ENCODE measurements at regions not wholly inside any gene's neighbourhood (a gene's known extent, or its start where the extent isn't known, plus 50 kb on each side); places are given as distances from the start of the nearest gene placed in this dataset.

DNA sequence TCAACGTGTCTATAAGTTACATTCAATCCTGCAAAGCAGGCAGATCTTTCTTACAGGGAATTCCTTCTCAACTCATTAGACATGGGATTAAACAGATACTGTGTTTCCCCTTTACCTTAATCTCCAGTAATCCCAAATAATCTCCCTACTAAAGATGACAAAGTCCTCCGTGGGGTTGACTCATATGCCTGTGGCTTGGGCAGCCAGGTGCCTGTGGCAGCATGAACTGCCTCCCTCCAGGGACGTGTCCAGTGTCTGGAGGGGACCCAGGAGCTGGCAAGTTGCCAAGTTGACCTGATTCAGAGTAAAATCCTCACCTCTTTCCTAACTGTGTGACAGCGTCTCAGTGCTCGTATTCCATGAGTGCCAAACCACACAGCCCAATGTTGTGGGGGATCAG is 94.6 kb upstream of the PTCH1 start:
- no peak for DNase-seq

DNA sequence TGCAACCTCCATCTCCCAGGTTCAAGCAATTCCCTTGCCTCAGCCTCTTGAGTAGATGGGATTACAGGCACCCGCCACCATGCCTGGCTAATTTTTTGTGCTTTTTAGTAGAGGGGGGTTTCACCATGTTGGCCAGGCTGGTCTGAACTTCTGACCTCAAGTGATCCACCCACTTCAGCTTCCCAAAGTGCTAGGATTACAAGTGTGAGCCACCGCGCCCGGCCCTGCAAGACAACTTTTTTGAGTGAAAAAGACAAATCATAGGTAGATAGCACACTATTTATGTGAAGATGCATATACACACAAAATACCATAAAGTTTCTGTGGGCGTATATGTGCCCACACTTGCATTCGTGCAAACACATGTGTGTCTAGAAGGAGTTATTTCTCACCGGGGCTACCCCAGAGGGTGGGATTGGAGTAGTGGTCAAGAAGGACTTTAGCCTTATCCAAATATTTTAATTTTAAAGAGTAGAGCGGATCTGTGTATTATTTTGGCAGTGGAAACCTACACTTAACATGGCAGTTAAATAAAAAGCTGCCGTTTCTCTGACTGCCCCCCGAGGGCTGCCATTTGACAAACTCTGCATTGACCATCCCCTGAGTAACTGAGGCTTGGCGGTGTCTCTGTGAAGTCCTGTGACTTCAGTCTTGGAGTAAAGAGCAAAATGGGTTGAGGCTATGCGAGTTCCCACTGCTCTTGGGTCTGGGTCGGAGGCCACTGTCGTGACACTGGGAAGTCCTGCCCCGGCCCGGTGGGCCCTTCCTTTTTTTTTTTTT is 93.4 kb upstream of the PTCH1 start:
- peak; percentile 27 for DNase-seq

DNA sequence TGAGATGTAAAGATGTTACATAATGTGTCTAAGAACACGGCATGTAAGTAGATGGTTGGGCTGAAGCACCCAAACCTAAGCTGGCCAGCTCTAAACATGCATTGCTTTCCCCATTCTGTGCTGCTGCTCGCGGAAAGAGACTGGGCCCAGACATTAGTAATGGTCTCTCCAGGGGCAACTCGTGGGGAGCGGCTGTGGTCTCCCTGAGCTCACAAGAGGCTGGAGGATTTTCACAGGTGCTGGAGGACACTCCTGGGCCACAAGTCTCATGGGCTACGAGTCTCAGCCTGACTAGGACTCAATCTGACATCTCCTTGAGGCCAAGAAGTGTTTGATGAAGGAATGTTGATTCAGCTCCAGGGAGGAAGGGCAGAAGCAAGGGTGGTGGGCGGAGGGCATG is 92.7 kb upstream of the PTCH1 start:
- DNase-seq, result no peak

- DNase-seq, result no peak
These were observed 91.6 kb upstream of the PTCH1 start for GRCh38 chr9:95608341-95608740.

- DNase-seq, result no peak
These were observed 90.7 kb upstream of the PTCH1 start for GRCh38 chr9:95607507-95607906.

DNA sequence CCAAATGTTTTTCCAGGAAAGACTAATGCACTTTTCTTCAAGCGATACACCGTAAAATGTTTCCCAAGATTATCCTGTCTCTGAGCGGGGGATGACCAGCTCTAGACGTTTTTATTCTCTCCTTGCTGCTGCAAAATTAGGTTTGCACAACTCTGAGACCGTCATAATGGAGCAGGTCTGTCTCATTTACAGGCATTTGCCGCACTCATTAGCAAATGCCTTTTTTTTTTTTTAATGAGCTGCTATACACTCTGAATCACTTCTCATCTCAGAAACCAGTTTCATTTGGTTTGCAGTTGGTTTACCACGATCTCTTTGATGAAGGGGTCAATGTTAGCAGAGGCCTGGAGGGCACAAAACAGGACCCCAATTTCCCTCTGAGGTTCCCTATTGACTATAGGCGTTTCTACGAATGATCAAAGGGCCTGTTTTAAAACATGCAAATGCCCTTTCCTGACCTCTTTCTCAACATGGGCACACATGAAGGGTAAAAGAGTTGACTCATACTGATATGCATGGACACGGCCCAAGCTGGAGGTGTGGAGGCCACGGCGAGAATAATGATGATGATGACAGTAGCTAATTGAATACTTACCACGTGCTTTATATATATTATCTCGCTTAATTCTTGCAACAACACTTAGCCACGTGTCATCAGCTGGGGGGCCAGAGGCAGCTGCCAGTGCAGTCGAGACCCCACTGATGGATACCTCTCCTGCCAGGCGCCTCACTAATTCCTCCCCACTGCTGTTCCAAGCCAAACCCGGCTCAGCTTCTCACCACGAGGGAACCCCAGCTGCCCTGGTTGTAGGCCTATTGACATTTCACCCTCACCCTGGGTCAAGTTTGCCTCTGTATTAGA is 89.9 kb upstream of the PTCH1 start:
- DNase-seq, result no peak

DNA sequence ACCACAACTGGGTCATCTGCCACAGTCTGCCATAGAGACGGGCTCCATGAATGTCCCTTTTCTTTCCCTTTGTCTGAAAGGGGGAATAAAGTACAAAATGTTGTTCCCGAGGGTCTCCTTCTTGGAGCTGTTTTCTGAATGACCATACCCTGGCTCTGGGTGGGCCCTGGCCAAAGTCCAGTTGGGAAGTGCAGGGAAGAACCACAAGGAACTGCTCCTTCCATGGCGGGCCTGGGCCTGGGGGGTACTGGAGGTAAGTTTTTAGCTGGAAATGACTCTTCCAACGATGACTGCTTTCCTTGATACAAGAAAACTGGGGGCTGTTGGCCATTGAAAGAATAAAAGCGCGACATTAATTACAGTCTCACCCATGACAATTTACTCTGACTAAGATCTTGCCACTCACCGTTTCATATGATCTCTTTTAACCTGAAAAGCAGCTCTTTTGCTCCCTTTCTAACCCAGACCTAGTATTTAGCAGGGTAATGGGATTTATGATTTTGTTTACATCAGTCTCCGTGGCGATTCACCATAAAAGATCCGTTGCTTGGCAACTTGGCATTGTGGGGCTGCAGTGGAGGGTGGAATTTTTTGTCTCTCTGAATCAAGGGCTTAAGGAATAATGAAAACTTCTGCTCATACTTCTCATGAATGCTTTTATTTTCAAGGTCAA is 89.2 kb upstream of the PTCH1 start:
- DNase-seq, result no peak

DNA sequence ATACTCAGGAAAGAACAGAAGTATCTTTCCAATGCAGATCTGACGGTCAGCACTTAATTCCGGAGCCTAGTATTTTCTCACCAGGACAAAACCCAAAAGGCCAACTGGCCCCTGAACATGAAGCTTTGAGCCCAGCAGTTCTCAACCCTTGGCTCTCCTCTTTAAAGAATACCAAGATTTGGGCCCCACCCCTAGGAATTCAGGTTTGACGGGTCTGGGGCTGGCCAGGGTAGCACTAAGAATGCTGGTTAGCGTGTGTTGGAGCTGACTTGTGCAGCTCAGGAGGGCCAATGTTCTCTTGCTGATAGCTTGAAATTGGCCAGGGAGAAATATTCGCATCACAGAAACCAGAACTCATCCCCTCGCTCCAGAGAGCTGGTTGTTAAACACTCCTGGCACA is 88.3 kb upstream of the PTCH1 start:
- no peak for DNase-seq

DNA sequence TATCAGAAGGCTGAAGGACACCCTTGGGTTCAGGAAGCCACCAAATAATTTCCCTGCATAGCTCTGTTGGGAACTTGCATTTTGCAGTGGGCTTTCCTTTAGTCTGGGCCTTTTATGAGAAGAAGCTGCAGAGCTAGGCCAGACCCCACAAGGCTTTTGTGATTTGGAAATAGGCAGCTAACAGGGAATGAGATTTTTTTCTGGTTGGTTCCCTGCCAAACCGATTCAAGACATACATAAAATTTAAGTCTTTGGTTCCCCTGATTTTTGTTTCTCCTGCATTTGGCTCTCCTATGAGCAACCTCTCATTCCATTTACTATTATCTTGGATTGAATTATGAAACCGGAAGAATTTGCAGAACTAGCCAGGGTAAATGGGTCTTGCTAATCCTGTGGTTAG is 81.5 kb upstream of the PTCH1 start:
- DNase-seq, result no peak

DNA sequence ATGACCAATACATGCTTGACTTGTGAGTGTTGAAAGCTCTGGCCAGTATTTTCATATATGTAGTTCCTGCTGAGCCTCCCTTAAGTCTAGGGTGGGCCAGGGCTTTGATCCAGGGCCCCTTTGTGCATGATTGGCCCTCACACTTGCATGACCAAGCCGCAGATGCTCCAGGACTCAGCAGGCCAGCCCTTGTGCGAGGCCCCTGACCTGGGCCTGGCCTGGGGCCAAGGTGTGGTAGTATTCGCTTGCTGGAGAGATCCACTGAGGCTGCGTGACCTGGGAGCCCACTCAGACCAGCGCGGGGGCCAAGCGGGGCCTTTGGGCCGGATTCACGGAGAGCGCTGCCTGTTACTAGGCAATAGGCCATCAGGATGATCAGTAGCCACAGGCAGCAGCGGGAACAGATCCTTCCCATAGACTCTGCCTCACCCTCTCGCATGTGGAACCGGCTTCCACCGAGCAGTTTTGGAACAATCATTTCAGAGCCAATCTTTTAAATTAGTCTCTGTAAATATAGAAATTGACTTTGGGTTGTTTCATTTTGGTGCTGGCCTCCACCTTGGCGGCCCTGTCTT is 79.0 kb upstream of the PTCH1 start:
- no peak for DNase-seq

GRCh38 chr9:95592931-95593330 is 76.2 kb upstream of the PTCH1 start:
- DNase-seq, result no peak

GRCh38 chr9:95588724-95589588 is 72.2 kb upstream of the PTCH1 start:
- DNase-seq, result no peak

- DNase-seq, result no peak
These were observed 70.5 kb upstream of the PTCH1 start for GRCh38 chr9:95587021-95587964.

- DNase-seq, result no peak
These were observed 69.6 kb upstream of the PTCH1 start for GRCh38 chr9:95586326-95586725.

DNA sequence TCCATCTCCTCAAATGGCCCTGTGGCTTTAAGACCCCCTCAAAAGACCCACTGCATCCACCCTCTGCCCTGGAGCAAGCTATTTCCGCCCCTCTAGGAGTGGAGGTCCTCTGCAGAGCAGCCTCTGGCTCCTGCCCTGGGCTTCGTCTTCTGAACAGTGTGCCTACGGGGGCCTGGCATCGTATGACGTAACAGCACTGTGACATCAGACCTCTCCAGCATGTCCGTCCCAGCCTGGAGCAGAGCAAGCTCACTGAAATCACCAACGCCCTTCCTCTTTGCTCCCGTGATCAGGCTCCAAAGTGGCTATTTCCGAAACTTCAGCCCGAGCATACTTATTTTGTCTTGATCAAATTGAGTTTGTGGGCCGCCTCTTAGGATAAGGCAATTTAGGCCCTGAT is 69.1 kb upstream of the PTCH1 start:
- DNase-seq, result no peak

DNA sequence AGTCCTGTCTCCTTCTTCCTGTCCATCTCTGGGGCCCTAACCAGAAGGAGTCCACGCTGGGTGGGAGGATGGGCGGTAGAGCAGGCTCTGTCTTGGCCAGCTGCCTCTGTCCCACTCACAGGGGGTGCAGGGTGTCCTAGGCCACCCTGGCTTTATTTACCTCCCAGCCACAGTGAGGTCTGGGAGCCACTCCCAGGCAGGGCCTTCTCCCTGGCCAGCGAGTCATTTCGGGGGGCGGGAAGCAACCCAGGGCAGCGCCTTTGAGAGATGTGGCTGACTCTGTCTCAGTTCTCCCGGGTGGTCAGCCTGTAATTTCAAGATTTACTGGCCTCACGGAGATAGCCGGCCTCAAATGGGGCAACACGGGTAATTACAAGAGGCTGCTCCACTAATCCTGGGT is 67.4 kb upstream of the PTCH1 start:
- no peak for DNase-seq

DNA sequence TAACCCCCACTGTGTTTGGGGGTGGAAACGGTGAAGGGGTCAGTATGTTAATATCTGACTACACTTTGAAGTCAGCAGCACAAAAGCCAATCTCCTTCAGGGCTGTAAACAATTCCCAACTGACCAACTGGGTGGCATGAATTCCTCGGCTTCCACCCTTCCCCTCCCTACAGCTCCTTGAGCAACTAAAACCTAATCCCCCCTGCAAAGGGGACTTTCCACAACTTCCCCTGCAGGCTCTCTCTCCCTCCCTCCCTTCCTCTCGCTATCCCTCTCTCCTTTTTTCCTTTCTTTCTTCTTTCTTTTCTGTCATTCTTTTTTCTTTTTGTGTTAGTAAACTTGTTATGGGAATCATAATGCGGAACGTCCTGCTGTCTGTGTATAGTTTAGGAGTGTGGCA is 65.1 kb upstream of the PTCH1 start:
- no peak for DNase-seq

DNA sequence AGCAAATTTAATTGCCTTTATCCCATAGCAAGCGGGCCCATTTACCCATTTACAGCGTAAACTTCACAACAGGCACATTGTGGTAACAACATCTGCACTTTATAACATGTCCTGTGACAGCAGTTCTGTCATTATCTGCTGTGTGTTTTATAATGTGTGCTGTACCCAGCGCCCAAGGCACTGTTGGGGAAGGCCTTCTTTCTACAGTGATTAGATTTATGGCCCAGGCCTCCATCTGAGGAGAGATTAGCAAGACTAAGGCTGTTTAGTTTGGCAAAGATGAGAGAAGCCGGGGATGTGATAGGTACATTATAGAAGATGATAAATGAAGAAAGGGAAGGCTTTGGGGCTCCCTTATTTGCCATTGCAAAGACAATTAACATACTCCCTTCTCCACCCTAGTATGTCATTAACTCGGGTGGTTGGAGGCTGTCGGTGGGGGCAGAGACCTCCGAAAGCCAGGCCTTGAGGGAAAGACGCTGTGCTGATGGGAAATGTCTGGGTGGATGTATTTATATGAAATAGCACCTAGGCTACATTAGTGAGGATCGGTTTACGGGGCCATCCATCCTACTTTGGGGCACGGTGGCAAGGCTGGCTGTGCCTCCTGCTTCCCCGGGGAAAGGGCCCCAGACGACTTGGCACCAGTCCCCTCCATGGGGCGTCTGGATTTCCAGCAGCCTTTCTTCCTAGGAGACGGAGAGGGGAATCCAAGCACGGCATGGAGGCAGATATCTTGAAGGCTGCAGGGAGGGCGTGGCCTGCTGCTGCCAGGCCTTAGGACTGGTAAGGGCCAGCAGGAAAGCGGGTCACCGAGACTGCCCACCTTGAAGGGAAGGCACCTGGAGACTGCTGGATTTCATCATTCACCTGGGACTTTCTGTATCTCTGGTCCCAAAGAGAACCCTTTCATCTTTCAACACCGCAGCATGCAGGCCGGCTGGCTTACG is 64.3 kb upstream of the PTCH1 start:
- DNase-seq, result no peak

GRCh38 chr9:95574866-95575553 is 58.2 kb upstream of the PTCH1 start:
- no peak for DNase-seq
